Natural killer cell treated with Interleukin-12 subunit alpha and Interleukin-12 subunit beta and Interleukin-15 and Interleukin-18, amount 100 ng/mL, for 72 hours (primary cell): ENCODE measurements at regions not wholly inside any gene's neighbourhood (a gene's known extent, or its start where the extent isn't known, plus 50 kb on each side); places are given as distances from the start of the nearest gene placed in this dataset.
"Not testable (repeated sequence)": the region's sequence is repeated elsewhere in the genome, so short reads cannot be mapped to it uniquely, and the experiment has no call there.

Source experiments
- ATAC-seq, 2 donors: fragments of 150-1000 bp; cut with Tn5 transposase in 1 of 2; sonication (Bioruptor Pico), chemical (Tn5 transposase) in 1 of 2; 2 replicates each; pipeline ENCODE4 v1.10.0; 2021
- DNase-seq: peaks from one replicate; pipeline ENCODE4 v3.0.0; 2022; ENCODE audit warnings: low spot score
- H3K27ac Mint-ChIP-seq, 2 donors: 1 replicate in 1 of 2; 2 replicates in 1 of 2; pipeline ENCODE4 v1.8.0; 2022; ENCODE audit warnings: mixed read lengths in 2 of 2, mild to moderate bottlenecking in 1 of 2, moderate library complexity in 1 of 2
- H3K27me3 Mint-ChIP-seq, 2 donors: 1 replicate in 1 of 2; 2 replicates in 1 of 2; pipeline ENCODE4 v1.8.0; 2022; ENCODE audit warnings: mixed read lengths in 2 of 2
- H3K36me3 Mint-ChIP-seq: one replicate; pipeline ENCODE4 v1.8.0; 2022; ENCODE audit warnings: mixed read lengths
- H3K4me1 Mint-ChIP-seq, 2 donors: 1 replicate in 1 of 2; 2 replicates in 1 of 2; pipeline ENCODE4 v1.8.0; 2022; ENCODE audit warnings: low read depth in 2 of 2, mixed read lengths in 2 of 2, mild to moderate bottlenecking in 1 of 2
- H3K4me3 Mint-ChIP-seq: one replicate; pipeline ENCODE4 v1.8.0; 2022; ENCODE audit warnings: mixed read lengths
- H3K9me3 Mint-ChIP-seq: 2 replicates; pipeline ENCODE4 v1.8.0; 2022; ENCODE audit warnings: mixed read lengths

GRCh38 chr6:137279279-137279678 is 60.1 kb upstream of the IFNGR1 start:
- Mint-ChIP-seq H3K27me3 (peaks cover 15 to 21% of the 10 kb centered on the region in 2 donors), H3K4me1 (peaks cover 18 to 19% of the 10 kb centered on the region in 2 donors)
- not testable (repeated sequence) for DNase-seq, H3K9me3 Mint-ChIP-seq, H3K36me3 Mint-ChIP-seq, H3K4me3 Mint-ChIP-seq, H3K27ac Mint-ChIP-seq, ATAC-seq

GRCh38 chr6:137277971-137278637 is 58.9 kb upstream of the IFNGR1 start:
- DNase-seq (no peak), ATAC-seq (no peak)
- peaks cover 9 to 10% of the 10 kb centered on the region in 2 donors for H3K4me1 Mint-ChIP-seq
- H3K9me3 Mint-ChIP-seq, result no peaks in the 10 kb centered on the region
- no peak overlapping the region for H3K27ac Mint-ChIP-seq
- H3K36me3 Mint-ChIP-seq, result no peaks in the 10 kb centered on the region
- H3K4me3 Mint-ChIP-seq, result no peak overlapping the region
- peaks cover 13 to 15% of the 10 kb centered on the region in 2 donors for H3K27me3 Mint-ChIP-seq

- no peaks in the 10 kb centered on the region for H3K36me3 Mint-ChIP-seq
- H3K9me3 Mint-ChIP-seq, result no peaks in the 10 kb centered on the region
- ATAC-seq, result no peak
- H3K4me1 Mint-ChIP-seq, result peaks cover 12 to 19% of the 10 kb centered on the region in 2 donors
- no peaks in the 10 kb centered on the region for H3K27me3 Mint-ChIP-seq
- DNase-seq, result no peak
- H3K27ac Mint-ChIP-seq, result no peak overlapping the region
- no peak overlapping the region for H3K4me3 Mint-ChIP-seq
These were observed 53.2 kb upstream of the IFNGR1 start for GRCh38 chr6:137272403-137272802.

- Mint-ChIP-seq H3K27ac (peak overlapping the region in 1 of 2 donors; percentile 27), H3K4me3 (no peak overlapping the region), H3K4me1 (peaks cover 16 to 25% of the 10 kb centered on the region in 2 donors), H3K27me3 (no peaks in the 10 kb centered on the region), H3K9me3 (no peaks in the 10 kb centered on the region), H3K36me3 (no peaks in the 10 kb centered on the region)
- DNase-seq (no peak), ATAC-seq (no peak)
These were observed 52.3 kb upstream of the IFNGR1 start for GRCh38 chr6:137271245-137272183.

- Mint-ChIP-seq H3K27me3 (no peaks in the 10 kb centered on the region), H3K36me3 (no peaks in the 10 kb centered on the region), H3K27ac (peak overlapping the region; percentile 17), H3K4me1 (peaks cover 23 to 31% of the 10 kb centered on the region in 2 donors), H3K4me3 (peak overlapping the region; percentile 60), H3K9me3 (no peaks in the 10 kb centered on the region)
- DNase-seq, result no peak
- peak in 1 of 2 donors; percentile 53 for ATAC-seq
These were observed 50.6 kb upstream of the IFNGR1 start for GRCh38 chr6:137269803-137270202.

- Mint-ChIP-seq H3K4me1 (peaks cover 23 to 31% of the 10 kb centered on the region in 2 donors), H3K27me3 (no peaks in the 10 kb centered on the region), H3K27ac (peak overlapping the region; percentile 17), H3K9me3 (no peaks in the 10 kb centered on the region), H3K36me3 (no peaks in the 10 kb centered on the region), H3K4me3 (peak overlapping the region; percentile 60)
- no peak for DNase-seq
- peak in 1 of 2 donors; percentile 38 for ATAC-seq
These were observed 50.2 kb upstream of the IFNGR1 start for GRCh38 chr6:137269347-137269746.
